GM12878 (cell line): ENCODE measurements at regions not wholly inside any gene's neighbourhood (a gene's known extent, or its start where the extent isn't known, plus 50 kb on each side); places are given as distances from the start of the nearest gene placed in this dataset.

Experiments used
- ATAC-seq: fragments of 200-7000 bp; cut with Tn5 transposase; 3 replicates; pipeline ENCODE4 v1.9.1; 2020; ENCODE audit warnings: mild to moderate bottlenecking, moderate library complexity
- BruUV-seq: library from RNA; stranded (reverse); fragments of 400-500 nt; replicated peaks from 2 replicates; lab custom pipeline; 2021; lab: Mats Ljungman, UMichigan
- CTCF ChIA-PET: fragments of 300-600 bp; sonication (Branson Sonifier 250); formaldehyde crosslinking; extraction: SDS; loops from one replicate; lab custom pipeline; 2021; ENCODE audit warnings: inconsistent platforms; lab: Yijun Ruan, JAX
- POLR2A ChIA-PET: fragments of 350-600 bp; formaldehyde crosslinking; extraction: SDS; loops from one replicate; lab custom pipeline; 2021; ENCODE audit warnings: inconsistent platforms; lab: Charles Lee
- RAD21 ChIA-PET: fragments of 300-600 bp; sonication (Branson Sonifier 250); formaldehyde crosslinking; loops from one replicate; lab custom pipeline; 2023; ENCODE audit warnings: antibody characterized with exemption; ENCODE audit not compliant: unreplicated experiment; lab: Charles Lee
- SMC1A ChIA-PET: fragments of 300-600 bp; sonication (Branson Sonifier 250); formaldehyde crosslinking; loops from one replicate; lab custom pipeline; 2023; ENCODE audit not compliant: unreplicated experiment, uncharacterized antibody; lab: Charles Lee
- DNase-seq: peaks from one replicate; pipeline ENCODE4 v3.0.0-alpha.2; 2011; ENCODE audit warnings: low read depth, low spot score
- FAIRE-seq: peaks from 3 replicates; lab custom pipeline; 2011; peaks lifted over from hg19 to GRCh38; lab: Jason Lieb, UNC
- H2AFZ ChIP-seq: 2 replicates; pipeline ENCODE4 v1.6.0; 2011; ENCODE audit warnings: low read depth, low read length, control low read depth; ENCODE audit not compliant: control insufficient read depth
- H3K27ac ChIP-seq: 2 replicates; pipeline ENCODE4 v1.5.1; 2011; ENCODE audit warnings: control low read depth; ENCODE audit not compliant: control insufficient read depth, insufficient read depth
- H3K27me3 ChIP-seq, 2 experiments: replicated peaks in 1 of 2; 2 replicates each; pipeline versions ENCODE4 v1.6.0 to v1.6.1; 2011; ENCODE audit warnings: low read length in 1 of 2; ENCODE audit not compliant: control insufficient read depth in 2 of 2, insufficient read depth in 2 of 2
- H3K36me3 ChIP-seq, 2 experiments: 2 replicates each; pipeline ENCODE4 v1.5.1; 2011; ENCODE audit warnings: low read length in 1 of 2; ENCODE audit not compliant: control insufficient read depth in 2 of 2, insufficient read depth in 2 of 2
- H3K4me1 ChIP-seq: 2 replicates; pipeline ENCODE4 v1.6.1; 2011; ENCODE audit warnings: mild to moderate bottlenecking, low read length, moderate library complexity, mixed read lengths; ENCODE audit not compliant: control insufficient read depth, insufficient read depth
- H3K4me2 ChIP-seq: 2 replicates; pipeline ENCODE4 v1.6.0; 2011; ENCODE audit warnings: control low read depth; ENCODE audit not compliant: control insufficient read depth, insufficient read depth
- H3K4me3 ChIP-seq: fragments of 200-600 bp; sonication (generic); 2 replicates; pipeline ENCODE4 v1.5.1; 2016
- H3K79me2 ChIP-seq: 2 replicates; pipeline ENCODE4 v1.6.0; 2011; ENCODE audit warnings: low read length; ENCODE audit not compliant: control insufficient read depth, insufficient read depth
- H3K9ac ChIP-seq: 2 replicates; pipeline ENCODE4 v1.8.0; 2011; ENCODE audit warnings: low read length, control low read depth, mixed read lengths; ENCODE audit not compliant: control insufficient read depth, insufficient read depth
- H3K9me3 ChIP-seq: replicated peaks from 3 replicates; pipeline ENCODE4 v1.5.1; 2011; ENCODE audit warnings: mild to moderate bottlenecking, low read length; ENCODE audit not compliant: control insufficient read depth, insufficient read depth
- H4K20me1 ChIP-seq: 2 replicates; pipeline ENCODE4 v1.6.0; 2011; ENCODE audit not compliant: control insufficient read depth, insufficient read depth
- ELK1 ChIP-seq: IDR thresholded peaks from 2 replicates; pipeline ENCODE4 v1.6.1; 2012; ENCODE audit warnings: low read depth, low read length, improper control_type of control experiment
- WGBS: methylation state at CpG from one replicate; pipeline ENCODE4 v1.1.6; 2016; ENCODE audit warnings: low lambda C conversion rate; ENCODE audit not compliant: insufficient replicate concordance, insufficient coverage; ENCODE audit errors: missing lambda C conversion rate; 5-methylcytosine and 5-hydroxymethylcytosine counted together
- in situ Hi-C: fragments of 300-500 bp; cut with MboI; formaldehyde crosslinking; loops from 9 replicates; pipeline ENCODE4 v1.14.3; 2018; ENCODE audit warnings: mixed read lengths
- intact Hi-C: fragments of 100-400 bp; cut with micrococcal nuclease; formaldehyde crosslinking; loops from one replicate; pipeline ENCODE4 v1.14.2; 2022; ENCODE audit not compliant: unreplicated experiment
- TF ChIP-seq, protein P1 (sequence below): fragments of 450-650 bp; formaldehyde crosslinking; IDR thresholded peaks from 2 replicates; pipeline ENCODE4 v1.4.0; 2020; ENCODE audit warnings: mild to moderate bottlenecking, moderate library complexity

DNA sequence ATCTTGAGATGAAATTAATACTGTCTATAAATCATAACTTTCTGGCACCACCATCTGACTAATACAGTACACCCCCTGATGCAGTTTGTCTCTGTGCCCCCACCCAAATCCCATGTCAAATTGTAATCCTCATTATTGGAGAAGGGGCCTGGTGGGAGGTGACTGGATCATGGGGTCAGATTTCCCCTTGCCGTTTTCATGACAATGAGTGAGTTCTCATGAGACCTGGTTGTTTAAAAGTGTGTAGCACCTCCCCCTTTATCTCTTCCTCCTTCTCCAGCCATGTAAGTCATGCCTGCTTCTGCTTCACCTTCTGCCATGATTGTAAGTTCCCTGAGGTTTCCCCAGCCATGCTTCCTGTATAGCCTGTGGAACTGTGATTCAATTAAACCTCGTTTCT, 78.7 kb upstream of the CDH6 start:
- no peak for ATAC-seq
- no peaks in the 10 kb centered on the region for H4K20me1 ChIP-seq
- BruUV-seq = no TSS peak
- H3K27ac ChIP-seq = no peak overlapping the region
- intact Hi-C loops (no loop called here), in situ Hi-C loops (no loop called here)
- SMC1A ChIA-PET = no interaction called here
- no peak overlapping the region for H3K9ac ChIP-seq
- CTCF ChIA-PET = no interaction called here
- FAIRE-seq = no peak
- H3K79me2 ChIP-seq = no peaks in the 10 kb centered on the region
- H3K36me3 ChIP-seq = no peaks in the 10 kb centered on the region
- POLR2A ChIA-PET = no interaction called here
- H3K4me2 ChIP-seq = no peak overlapping the region
- no peaks in the 10 kb centered on the region for H3K9me3 ChIP-seq
- no peak for DNase-seq
- H3K4me1 ChIP-seq = no peaks in the 10 kb centered on the region
- H3K27me3 ChIP-seq = no peaks in the 10 kb centered on the region
- TF ChIP-seq, protein P1, sequence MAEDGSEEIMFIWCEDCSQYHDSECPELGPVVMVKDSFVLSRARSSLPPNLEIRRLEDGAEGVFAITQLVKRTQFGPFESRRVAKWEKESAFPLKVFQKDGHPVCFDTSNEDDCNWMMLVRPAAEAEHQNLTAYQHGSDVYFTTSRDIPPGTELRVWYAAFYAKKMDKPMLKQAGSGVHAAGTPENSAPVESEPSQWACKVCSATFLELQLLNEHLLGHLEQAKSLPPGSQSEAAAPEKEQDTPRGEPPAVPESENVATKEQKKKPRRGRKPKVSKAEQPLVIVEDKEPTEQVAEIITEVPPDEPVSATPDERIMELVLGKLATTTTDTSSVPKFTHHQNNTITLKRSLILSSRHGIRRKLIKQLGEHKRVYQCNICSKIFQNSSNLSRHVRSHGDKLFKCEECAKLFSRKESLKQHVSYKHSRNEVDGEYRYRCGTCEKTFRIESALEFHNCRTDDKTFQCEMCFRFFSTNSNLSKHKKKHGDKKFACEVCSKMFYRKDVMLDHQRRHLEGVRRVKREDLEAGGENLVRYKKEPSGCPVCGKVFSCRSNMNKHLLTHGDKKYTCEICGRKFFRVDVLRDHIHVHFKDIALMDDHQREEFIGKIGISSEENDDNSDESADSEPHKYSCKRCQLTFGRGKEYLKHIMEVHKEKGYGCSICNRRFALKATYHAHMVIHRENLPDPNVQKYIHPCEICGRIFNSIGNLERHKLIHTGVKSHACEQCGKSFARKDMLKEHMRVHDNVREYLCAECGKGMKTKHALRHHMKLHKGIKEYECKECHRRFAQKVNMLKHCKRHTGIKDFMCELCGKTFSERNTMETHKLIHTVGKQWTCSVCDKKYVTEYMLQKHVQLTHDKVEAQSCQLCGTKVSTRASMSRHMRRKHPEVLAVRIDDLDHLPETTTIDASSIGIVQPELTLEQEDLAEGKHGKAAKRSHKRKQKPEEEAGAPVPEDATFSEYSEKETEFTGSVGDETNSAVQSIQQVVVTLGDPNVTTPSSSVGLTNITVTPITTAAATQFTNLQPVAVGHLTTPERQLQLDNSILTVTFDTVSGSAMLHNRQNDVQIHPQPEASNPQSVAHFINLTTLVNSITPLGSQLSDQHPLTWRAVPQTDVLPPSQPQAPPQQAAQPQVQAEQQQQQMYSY (CRISPR knock-in tag) = no peak
- H2AFZ ChIP-seq = no peak overlapping the region
- RAD21 ChIA-PET = no interaction called here
- WGBS = 0% methylated on average over 2 of the region's 2 CpGs
- H3K4me3 ChIP-seq = no peak overlapping the region

DNA sequence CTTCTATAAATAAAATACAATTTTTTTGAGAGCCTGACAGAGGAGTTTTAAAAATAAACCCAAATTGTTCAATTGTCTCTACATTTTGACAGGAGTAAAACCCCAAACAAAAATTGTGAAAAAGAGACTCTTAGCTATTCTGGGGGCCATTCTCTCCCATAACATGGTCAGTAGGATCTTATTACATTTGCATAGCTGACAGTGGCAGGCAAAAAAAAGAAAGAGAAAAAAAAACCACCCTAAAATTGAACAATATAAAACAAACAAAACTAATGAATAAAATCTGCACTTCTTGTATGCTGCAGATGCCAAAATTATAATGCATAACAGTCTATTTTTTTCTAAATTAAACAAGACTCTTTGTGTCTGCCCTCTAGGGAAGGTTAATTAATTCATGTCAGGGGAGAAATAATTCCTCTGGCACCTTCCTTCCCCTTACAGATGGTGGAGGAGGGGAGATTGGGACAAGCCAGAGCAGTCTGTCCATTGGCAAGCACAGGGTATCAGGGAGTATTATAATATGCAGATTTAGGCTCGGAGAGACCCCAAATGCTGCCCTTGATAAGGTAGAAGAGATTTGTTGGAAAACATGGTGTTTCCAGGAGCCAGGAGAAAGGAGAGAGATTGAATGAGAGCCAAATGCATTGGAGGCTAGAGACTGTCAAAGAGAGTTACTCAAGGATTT, 79.7 kb upstream of the CDH6 start:
- 0% methylated on average over 1 of the region's 1 CpG for WGBS
- no peaks in the 10 kb centered on the region for H3K4me1 ChIP-seq
- ChIA-PET POLR2A (no interaction called here), RAD21 (no interaction called here), CTCF (no interaction called here), SMC1A (no interaction called here)
- no peak overlapping the region for H2AFZ ChIP-seq
- no TSS peak for BruUV-seq
- no peak overlapping the region for H3K4me2 ChIP-seq
- intact Hi-C loops = no loop called here
- H3K79me2 ChIP-seq = no peaks in the 10 kb centered on the region
- ATAC-seq (no peak), DNase-seq (no peak), FAIRE-seq (no peak)
- no peak overlapping the region for H3K9ac ChIP-seq
- no peaks in the 10 kb centered on the region for H3K9me3 ChIP-seq
- H3K36me3 ChIP-seq = no peaks in the 10 kb centered on the region
- H4K20me1 ChIP-seq = no peaks in the 10 kb centered on the region
- H3K4me3 ChIP-seq = no peak overlapping the region
- H3K27ac ChIP-seq = no peak overlapping the region
- TF ChIP-seq ELK1 = no peak
- H3K27me3 ChIP-seq = no peaks in the 10 kb centered on the region
- in situ Hi-C loops = no loop called here
